ENCODE measurements at regions not wholly inside any gene's neighbourhood (a gene's known extent, or its start where the extent isn't known, plus 50 kb on each side); places are given as distances from the start of the nearest gene placed in this dataset.

GRCh38 chr15:95266451-95267061, 1035.2 kb downstream of the MCTP2 start:
- no peak for TF ChIP-seq CTCF (IDR thresholded peaks at IDR 0.05)
- no peak for ATAC-seq
- no peak for DNase-seq
- Mint-ChIP-seq H3K9me3 (no peaks in the 10 kb centered on the region), H3K27ac (no peak overlapping the region), H3K4me3 (no peak overlapping the region), H3K36me3 (ENCODE audit: low read depth) (no peaks in the 10 kb centered on the region), H3K27me3 (peaks cover 11% of the 10 kb centered on the region), H3K4me1 (ENCODE audit: low read depth) (no peaks in the 10 kb centered on the region)
- ChIA-PET CTCF (no interaction called here), POLR2A (no interaction called here)
- intact Hi-C loops (cut with micrococcal nuclease), result no loop called here

GRCh38 chr15:95267481-95267880, 1036.1 kb downstream of the MCTP2 start:
- Mint-ChIP-seq H3K4me1 (ENCODE audit: low read depth) (no peaks in the 10 kb centered on the region), H3K27ac (no peak overlapping the region), H3K36me3 (ENCODE audit: low read depth) (no peaks in the 10 kb centered on the region), H3K27me3 (peaks cover 7% of the 10 kb centered on the region), H3K4me3 (no peak overlapping the region), H3K9me3 (no peaks in the 10 kb centered on the region)
- POLR2A ChIA-PET, result no interaction called here
- no peak for DNase-seq
- ATAC-seq, result no peak
- CTCF ChIA-PET, result no interaction called here
- intact Hi-C loops (cut with micrococcal nuclease), result no loop called here
- no peak for TF ChIP-seq CTCF (IDR thresholded peaks at IDR 0.05)

- no peaks in the 10 kb centered on the region for H3K9me3 Mint-ChIP-seq
- no peaks in the 10 kb centered on the region for H3K36me3 Mint-ChIP-seq (ENCODE audit: low read depth)
- DNase-seq (no peak), ATAC-seq (no peak)
- H3K27me3 Mint-ChIP-seq, result peaks cover 10% of the 10 kb centered on the region
- no peak overlapping the region for H3K27ac Mint-ChIP-seq
- intact Hi-C loops (cut with micrococcal nuclease), result no loop called here
- H3K4me3 Mint-ChIP-seq, result no peak overlapping the region
- H3K4me1 Mint-ChIP-seq (ENCODE audit: low read depth), result no peaks in the 10 kb centered on the region
- TF ChIP-seq CTCF (IDR thresholded peaks at IDR 0.05), result no peak
- CTCF ChIA-PET, result interaction anchor here (1.2 kb wide), 1 partner anchor 10 kb away, joined by 4 read pairs; no protein-coding TSS in a partner anchor
- POLR2A ChIA-PET, result no interaction called here
Observed at GRCh38 chr15:95269242-95270183, 1038.2 kb downstream of the MCTP2 start.

- H3K27me3 Mint-ChIP-seq, result peaks cover 6% of the 10 kb centered on the region
- DNase-seq (no peak), ATAC-seq (no peak)
- no peaks in the 10 kb centered on the region for H3K36me3 Mint-ChIP-seq (ENCODE audit: low read depth)
- CTCF ChIA-PET, result interaction anchor here (0.7 kb wide), 1 partner anchor 336 kb away, joined by 4 read pairs; no protein-coding TSS in a partner anchor
- no peaks in the 10 kb centered on the region for H3K4me1 Mint-ChIP-seq (ENCODE audit: low read depth)
- POLR2A ChIA-PET, result interaction anchor here (0.6 kb wide), 1 partner anchor 317 kb away, joined by 3 read pairs; no protein-coding TSS in a partner anchor
- H3K27ac Mint-ChIP-seq, result no peak overlapping the region
- TF ChIP-seq CTCF (IDR thresholded peaks at IDR 0.05), result no peak
- intact Hi-C loops (cut with micrococcal nuclease), result no loop called here
- H3K4me3 Mint-ChIP-seq, result no peak overlapping the region
- H3K9me3 Mint-ChIP-seq, result no peaks in the 10 kb centered on the region
Observed at GRCh38 chr15:95274101-95274500, 1042.7 kb downstream of the MCTP2 start.

GRCh38 chr15:95277266-95277665, 1045.9 kb downstream of the MCTP2 start:
- ATAC-seq (no peak), DNase-seq (no peak)
- H3K4me1 Mint-ChIP-seq (ENCODE audit: low read depth), result no peaks in the 10 kb centered on the region
- CTCF ChIA-PET, result interaction anchor here (1.6 kb wide), 1 partner anchor 14 kb away, joined by 4 read pairs; no protein-coding TSS in a partner anchor
- peaks cover 10% of the 10 kb centered on the region for H3K27me3 Mint-ChIP-seq
- intact Hi-C loops (cut with micrococcal nuclease), result no loop called here
- H3K27ac Mint-ChIP-seq, result no peak overlapping the region
- no peaks in the 10 kb centered on the region for H3K9me3 Mint-ChIP-seq
- no peak for TF ChIP-seq CTCF (IDR thresholded peaks at IDR 0.05)
- H3K4me3 Mint-ChIP-seq, result no peak overlapping the region
- POLR2A ChIA-PET, result no interaction called here
- no peaks in the 10 kb centered on the region for H3K36me3 Mint-ChIP-seq (ENCODE audit: low read depth)

All from activated CD8-positive, alpha-beta T cell treated with anti-CD3 and anti-CD28 coated beads for 36 hours (primary cell).